NCI-H2107 (cell line): ENCODE measurements at regions not wholly inside any gene's neighbourhood (a gene's known extent, or its start where the extent isn't known, plus 50 kb on each side); places are given as distances from the start of the nearest gene placed in this dataset.
"Not testable (repeated sequence)": the region's sequence is repeated elsewhere in the genome, so short reads cannot be mapped to it uniquely, and the experiment has no call there.

ENCODE experiments used
- DNase-seq: peaks from one replicate; lab custom pipeline; 2025; lab: John Stamatoyannopoulos, UW

DNA sequence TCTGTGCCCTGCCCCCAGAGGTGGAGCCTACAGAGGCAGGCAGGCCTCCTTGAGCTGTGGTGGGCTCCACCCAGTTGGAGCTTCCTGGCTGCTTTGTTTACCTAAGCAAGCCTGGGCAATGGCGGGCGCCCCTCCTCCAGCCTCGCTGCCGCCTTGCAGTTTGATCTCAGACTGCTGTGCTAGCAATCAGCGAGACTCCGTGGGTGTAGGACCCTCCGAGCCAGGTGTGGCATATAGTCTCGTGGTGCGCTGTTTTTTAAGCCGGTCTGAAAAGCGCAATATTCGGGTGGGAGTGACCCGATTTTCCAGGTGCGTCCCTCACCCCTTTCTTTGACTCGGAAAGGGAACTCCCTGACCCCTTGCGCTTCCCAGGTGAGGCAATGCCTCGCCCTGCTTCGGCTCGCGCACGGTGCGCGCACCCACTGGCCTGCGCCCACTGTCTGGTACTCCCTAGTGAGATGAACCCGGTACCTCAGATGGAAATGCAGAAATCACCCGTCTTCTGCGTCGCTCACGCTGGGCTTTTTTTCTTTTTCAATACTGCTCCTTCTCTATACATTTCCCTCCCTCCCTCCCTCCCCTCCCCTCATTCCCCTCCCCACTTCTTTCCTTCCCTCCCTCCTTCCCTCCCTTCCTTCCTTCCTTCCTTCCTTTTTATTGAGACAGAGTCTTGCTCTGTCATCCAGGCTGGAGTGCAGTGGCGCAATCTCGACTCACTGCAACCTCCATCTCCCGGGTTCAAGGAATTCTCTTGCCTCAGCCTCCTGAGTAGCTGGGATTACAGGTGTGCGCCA lies 197.1 kb upstream of the TBL1XR1 start:
- DNase-seq: not testable (repeated sequence)

- DNase-seq: no peak
Measured at GRCh38 chr3:177396733-177397132, 199.5 kb upstream of the TBL1XR1 start.

GRCh38 chr3:177401375-177401774 lies 204.1 kb upstream of the TBL1XR1 start:
- DNase-seq: no peak

DNA sequence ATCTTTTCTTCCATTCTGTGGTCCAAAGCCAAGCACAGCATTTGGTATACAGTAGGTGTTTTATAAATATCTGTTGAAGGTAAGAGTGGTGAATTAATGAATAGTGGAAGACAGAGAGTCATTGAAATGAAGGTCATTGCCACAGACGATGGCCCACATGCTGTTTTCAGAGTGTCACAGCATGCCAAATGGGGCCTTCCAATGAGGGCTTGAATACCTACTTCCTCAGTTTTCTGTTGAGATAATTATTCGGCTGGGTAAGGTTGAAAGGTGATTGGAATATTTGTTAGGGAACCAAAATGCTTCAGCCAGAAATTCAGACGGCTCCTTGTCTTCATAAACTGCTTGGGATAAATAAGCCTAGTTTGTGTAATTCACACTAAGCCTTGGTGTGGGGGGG lies 205.3 kb upstream of the TBL1XR1 start:
- DNase-seq: no peak

- peak; percentile 53 for DNase-seq
Measured at GRCh38 chr3:177405191-177405672, 207.9 kb upstream of the TBL1XR1 start.

GRCh38 chr3:177410730-177411129 lies 213.4 kb upstream of the TBL1XR1 start:
- peak; percentile 74 for DNase-seq

DNA sequence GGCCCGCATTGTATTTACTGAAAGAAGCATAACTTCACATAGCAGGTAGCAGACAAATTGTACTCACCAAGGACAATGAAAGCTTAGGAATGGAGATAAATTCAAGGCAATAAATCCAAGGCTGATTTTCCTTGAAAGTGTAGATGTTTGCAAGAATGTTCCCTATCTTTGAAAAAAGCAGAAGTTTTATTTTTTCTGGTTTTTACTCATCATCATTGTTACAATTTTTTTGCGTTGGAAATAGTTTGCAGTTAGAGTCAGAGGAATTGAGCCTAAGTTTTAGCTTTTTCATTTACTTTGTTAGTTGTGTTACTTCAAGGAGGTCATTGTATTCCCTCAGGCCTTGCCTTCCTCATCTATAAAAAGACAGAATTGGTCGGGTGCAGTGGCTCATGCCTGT lies 213.9 kb upstream of the TBL1XR1 start:
- DNase-seq: no peak

DNA sequence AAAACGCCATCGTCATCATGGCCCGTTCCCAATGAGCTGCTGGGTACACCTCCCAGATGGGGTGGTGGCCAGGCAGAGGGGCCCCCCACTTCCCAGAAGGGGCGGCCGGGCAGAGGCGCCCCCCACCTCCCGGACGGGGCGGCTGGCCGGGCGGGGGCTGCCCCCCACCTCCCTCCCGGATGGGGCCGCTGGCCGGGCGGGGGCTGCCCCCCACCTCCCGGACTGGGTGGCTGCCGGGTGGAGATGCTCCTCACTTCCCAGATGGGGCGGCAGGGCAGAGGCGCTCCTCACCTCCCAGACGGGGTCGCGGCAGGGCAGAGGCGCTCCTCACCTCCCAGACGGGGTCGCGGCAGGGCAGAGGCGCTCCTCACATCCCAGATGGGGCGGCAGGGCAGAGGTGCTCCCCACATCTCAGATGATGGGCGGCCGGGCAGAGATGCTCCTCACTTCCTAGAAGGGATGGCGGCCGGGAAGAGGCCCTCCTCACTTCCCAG lies 215.4 kb upstream of the TBL1XR1 start:
- not testable (repeated sequence) for DNase-seq

DNA sequence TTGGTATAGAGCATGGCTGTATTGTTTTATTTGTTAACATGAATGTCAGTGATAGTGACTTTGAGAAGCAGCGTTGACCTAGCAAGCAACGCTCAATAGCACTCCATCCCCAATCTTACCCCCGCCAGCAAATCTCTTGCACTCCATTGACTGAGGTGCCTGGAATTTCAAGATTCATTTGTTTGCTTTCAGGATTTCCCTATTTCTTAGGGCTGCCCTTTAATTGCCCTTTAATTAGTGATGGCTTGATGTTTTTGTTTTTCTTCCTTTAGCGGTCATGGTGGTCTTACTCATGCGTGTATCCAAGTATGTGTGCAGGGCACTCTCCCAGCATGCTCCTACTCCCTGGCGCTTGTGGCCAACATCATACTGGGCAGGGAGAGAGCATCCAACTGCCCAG lies 216.8 kb upstream of the TBL1XR1 start:
- DNase-seq: no peak

DNA sequence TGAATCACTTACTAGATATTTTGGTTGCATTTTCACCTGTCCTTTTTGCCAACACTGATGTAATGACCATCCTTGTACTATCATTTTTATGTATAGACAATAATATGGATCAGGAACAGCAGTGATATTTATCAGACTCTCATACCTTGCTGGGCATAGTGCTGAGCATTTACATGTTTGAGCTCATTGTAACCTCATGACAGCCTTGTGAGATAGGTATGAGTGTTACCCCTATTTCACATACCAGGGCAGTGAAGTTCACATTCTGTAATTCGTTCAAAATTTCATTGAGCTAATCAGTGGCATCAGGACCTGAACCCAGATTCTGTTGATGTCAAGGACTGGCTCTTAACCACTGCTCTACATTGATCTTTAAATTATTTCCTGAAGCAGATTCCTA lies 221.5 kb upstream of the TBL1XR1 start:
- DNase-seq: no peak

DNA sequence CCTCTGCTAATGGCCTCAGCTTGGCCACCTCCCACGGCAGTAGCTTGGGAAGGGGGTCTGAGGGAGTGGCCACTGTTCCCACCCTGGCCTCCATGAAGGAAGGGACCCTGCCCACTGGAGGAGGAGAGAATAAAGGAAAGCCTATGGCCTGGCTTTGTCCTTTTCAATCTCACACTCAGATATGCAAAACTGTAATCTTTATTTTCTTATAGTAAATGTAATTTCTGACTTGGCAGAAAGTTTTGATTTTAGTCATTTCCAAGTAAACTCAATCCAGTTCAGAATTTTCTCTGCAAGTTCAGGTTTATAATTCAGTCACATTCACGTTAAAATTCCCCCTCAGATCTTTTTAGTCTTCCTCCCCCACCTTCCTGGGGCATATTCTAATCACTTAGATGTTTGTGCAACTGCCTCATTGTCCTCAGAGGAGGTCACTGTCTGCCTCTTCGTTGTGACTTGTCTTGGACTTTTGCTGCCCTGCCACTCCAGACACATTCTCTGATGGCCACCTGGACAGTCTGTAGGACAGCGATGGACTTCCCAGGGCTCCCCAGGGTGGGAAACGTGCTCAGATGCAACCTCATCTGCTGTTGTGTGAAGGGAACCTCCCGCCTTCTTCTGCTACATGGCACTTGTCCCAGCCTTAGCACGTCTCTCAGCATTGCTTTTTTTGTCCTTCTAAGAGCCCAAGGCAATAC lies 222.8 kb upstream of the TBL1XR1 start:
- DNase-seq: no peak

GRCh38 chr3:177420651-177421480 lies 223.6 kb upstream of the TBL1XR1 start:
- DNase-seq: no peak

DNA sequence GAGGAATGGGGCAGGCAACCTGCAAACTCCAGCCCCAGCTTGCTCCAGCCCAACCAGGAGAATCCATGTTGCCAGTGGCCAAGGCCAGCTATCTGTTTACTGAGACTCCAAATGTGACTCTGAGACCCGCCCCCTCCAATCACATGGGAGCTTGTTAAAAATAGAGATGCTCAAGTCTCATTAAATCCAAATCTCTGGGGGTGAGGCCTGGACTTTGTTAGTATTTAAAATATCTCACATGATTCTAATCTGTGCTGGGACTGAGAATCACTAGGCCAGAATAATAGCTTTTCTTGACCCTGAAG lies 224.2 kb upstream of the TBL1XR1 start:
- no peak for DNase-seq

DNA sequence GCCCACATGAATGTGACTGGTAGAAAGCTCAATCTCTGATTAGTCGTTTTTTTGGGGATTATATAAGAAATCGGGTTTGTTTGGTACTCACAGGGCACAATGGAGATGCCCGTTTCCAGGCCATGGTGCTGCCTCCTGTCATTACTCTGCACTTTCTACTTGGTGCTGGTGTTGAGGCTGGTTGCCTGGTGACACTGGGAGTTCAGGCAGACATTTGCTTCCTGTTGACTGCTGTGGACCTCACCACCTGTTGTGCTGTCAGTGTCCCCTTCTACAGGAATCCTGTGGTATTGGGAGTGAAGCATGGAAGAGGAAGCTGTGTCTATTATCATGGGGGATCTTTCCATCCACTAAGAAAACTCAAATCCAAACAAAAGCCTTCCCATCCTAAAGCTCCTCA lies 227.2 kb upstream of the TBL1XR1 start:
- no peak for DNase-seq

DNA sequence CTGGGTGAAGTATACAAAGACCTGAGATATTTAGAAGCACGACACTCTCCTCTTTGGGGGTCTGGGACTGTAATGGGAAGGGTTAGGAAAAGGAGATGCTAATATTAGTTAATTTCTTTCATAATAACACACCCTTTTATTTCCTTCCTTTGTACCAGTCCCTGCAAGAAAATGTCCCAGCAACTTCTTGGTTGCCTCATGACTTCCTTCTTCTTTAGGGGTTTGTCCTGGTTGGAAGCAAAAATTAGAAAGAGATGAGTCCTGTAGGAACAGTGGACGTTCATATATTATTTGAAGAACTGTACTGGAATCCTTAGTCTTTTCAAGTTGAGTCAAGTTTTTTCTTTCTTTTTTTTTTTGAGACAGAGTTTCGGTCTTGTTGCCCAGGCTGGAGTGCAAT lies 227.8 kb upstream of the TBL1XR1 start:
- no peak for DNase-seq

DNA sequence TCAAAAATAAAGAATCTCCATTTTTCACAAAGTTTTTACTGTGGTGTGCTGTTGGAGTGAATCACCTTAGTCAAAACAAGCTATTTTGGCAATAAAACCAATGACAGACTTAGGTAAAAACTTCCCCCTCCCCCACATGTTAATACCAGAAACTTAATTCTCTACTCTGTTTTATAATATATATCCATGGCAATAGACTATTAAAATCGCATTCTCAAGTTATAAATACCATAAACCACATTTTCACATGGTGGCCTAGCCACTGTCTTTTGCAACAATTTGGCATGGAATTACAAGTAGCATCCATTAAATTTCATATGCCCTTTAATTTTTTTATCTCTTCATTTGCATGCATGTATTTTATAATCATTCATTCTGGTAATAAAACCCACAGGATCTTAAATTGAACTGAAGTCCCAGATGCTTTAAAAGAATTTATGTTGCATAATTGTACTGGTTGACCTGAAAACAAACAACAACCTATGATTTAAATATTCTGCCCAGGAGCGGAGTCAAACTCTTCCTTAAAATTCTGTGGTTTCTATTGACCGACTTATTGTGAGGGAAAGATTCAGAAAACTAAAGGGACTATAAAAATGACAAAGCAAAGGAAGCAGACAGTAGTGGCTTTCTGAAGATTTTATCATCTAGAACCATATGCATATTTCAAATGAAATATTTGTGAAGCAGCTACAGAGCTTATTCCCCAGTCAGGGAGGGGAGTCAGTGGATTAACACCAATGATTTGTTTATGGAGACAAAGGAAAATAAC lies 229.0 kb upstream of the TBL1XR1 start:
- DNase-seq: no peak

GRCh38 chr3:177426878-177427495 lies 229.7 kb upstream of the TBL1XR1 start:
- DNase-seq: no peak

DNA sequence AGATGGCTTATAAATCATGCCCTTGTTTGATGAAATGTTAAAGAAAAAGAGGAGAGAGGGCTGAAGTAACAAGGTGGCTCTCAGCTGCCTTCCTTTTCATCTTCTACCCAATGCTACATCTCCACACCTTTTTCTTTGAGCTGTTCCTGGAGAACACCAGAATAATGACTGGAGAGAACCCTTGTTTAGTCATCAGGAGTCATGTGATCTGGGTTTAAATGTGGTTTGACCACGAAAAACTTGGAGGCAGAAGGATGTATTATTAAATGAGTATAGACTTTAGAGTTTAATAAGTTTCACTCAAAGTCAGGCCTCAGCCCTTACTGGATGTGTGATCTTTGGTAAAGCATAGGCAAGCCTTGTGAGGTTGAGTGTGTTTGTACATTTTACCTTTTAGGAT lies 230.3 kb upstream of the TBL1XR1 start:
- no peak for DNase-seq

- DNase-seq: no peak
Measured at GRCh38 chr3:177429079-177429478, 231.8 kb upstream of the TBL1XR1 start.

- no peak for DNase-seq
Measured at GRCh38 chr3:177429771-177430170, 232.5 kb upstream of the TBL1XR1 start.

DNA sequence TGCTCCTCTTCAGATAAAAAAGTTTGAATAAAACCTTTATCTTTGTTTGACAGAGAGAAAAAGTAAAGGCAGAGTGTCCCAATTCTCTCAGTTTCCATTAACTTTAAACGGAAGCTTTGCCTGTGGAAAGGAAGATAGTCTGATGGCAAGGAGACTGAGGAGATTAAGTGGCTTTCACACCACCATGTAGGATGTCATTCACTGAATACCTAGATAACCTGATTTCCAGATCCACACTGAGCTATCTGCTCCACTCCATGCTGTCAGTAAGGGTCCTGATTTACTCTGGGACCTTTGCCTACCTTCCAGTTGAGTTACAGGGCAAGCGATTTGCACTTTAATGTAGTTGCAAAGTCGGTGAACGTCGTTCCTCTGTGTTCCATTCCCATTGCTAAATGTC lies 233.4 kb upstream of the TBL1XR1 start:
- no peak for DNase-seq
